ENCODE measurements at regions not wholly inside any gene's neighbourhood (a gene's known extent, or its start where the extent isn't known, plus 50 kb on each side); places are given as distances from the start of the nearest gene placed in this dataset.
A peak's percentile ranks its signal among the peaks of the same experiment; 100 is the strongest.
"Not testable (repeated sequence)": the region's sequence is repeated elsewhere in the genome, so short reads cannot be mapped to it uniquely, and the experiment has no call there.

DNA sequence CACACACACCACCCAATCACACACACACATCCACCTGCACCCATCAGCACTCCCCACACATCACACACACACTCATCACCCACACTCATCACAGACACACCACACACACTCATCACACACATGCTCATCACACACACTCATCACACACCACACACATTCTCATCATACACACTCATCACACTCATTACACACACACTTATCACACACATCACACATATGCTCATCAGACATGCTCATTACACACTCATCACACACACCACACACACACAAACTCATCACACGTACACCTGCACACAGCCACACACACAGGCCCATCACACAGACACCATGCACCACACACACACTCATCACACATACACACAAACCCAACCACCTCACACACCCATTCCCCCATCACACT is 107.5 kb upstream of the C14orf180 start:
- DNase-seq, result no peak

DNA sequence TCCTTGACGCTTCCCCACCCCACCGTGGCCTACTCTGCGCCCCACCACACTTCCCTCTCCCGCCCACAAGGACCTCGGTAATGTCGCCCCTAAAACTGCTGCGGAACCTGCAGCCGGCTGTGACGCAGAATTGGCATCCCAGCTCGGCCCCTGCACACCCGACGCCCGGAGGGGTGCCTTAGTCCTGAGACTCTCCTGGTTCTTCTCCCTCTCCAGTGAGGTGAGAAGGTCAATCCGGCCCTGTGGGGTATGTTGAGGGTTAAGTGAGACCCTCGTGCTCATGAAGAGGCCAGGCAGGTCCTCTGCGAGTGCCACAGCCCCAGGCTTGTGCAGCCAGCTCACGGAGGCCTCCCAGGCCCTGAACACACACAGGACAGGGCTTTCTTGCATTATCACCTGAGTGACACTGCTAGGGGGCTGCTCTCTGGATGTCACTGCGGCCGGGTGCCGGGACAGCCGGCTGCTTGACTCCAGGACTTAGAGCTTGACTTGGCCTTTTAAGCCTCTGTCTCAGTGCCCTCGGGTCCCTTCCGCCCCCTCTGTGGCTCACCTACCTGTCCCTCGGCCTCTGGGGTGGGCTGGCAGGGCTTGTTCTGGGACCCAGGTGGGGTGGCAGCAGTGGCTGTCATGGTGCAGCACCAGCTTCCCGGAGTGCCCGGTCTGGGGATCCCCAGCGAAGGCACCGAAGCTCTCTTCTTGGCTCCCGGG is 106.9 kb upstream of the C14orf180 start:
- DNase-seq, result no peak

- no peak for DNase-seq
Measured at GRCh38 chr14:104473244-104473565, 106.4 kb upstream of the C14orf180 start.

DNA sequence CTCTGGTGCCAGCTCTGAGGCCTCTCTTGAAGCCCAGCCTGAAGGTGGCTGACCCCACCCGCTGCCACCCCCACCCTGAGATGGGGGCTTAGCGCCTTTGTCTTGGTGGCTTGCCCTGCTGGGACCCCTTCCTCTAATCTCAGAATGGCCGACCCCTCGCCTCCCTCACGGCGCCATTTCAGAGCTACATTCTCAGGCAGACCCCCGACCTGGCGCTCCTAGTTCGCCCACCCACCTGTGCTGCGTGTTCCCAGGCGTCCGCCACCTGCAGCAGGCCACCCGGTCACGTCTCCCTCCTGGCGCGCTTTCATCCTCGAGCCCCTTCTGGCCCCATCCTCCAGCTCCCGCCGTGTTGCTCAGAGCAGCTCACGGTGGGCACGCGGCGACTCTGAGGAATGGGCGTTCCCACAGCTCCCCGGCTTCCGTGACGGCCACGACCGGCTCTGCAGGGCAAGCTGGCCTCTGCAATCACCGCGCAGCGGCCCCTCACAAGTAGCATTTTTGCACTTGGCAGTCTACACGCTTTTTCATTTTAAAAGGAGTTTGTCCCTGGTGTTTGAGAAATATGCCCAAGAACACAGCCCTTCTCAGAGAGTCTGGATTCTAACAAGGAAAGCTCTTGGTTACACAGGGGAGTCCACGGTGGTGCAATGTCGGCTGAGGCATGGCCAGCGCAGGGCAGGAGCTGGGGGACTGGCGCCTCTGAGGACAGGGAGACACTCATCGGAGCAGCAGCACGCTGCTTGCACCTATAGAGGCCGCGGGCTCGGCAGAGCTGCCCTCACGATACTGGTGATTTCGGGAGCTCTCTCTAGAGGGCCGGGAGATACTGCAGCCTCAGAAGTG is 105.7 kb upstream of the C14orf180 start:
- no peak for DNase-seq

DNA sequence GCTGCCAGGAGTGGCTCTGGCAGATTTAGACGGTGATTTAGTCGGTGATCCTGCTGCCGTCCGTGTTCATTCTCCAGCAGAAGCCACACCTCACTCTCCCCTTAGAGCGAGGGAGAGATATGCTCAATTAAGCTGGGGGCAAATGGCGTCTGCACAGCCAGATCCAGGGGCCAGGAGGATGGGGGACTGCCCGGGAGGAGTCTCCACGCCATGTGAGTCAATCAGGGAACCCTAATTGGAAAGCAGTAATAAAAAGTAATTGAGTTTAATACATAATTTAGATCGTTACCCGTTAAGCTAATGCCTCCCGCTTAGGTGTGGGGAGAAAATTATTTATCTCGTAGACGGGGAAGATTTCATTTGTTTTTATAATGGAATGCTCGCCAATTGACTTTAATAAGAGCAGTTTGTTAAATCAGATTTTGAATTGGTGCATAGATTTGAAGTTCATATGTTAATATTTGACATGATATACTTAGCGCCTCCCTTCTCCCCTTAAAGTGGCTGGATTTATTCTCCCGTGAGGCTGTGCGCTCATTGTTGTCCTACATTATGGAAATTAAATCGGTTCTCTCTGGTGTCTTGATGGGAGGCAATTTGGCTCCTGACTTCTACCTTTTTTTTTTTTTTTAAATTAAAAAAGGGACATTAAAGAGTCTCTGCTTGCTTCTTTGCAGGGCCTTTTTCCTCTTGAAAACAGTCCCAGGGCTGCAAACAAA is 104.9 kb upstream of the C14orf180 start:
- DNase-seq, result no peak

DNA sequence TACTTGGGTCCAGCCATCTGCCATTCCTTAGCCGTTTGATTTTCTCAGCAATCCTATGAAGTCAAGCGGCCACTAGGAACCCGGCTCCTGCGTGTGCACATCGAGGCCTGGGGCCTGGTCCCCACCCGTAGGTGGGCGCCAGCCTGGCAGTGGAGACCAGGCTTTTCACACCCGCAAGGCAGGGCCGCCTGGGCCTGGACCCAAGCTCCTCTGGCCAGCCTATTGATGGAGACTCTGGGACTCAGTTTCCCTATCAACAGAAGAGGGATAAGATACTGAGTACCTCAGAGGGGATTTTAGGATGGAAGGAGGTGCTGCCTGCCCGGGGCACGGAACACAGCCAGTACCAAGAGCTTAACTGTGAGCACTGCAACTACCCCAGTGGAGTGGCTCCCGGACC is 104.3 kb upstream of the C14orf180 start:
- no peak for DNase-seq

- DNase-seq, result no peak
Measured at GRCh38 chr14:104475802-104476201, 103.8 kb upstream of the C14orf180 start.

DNA sequence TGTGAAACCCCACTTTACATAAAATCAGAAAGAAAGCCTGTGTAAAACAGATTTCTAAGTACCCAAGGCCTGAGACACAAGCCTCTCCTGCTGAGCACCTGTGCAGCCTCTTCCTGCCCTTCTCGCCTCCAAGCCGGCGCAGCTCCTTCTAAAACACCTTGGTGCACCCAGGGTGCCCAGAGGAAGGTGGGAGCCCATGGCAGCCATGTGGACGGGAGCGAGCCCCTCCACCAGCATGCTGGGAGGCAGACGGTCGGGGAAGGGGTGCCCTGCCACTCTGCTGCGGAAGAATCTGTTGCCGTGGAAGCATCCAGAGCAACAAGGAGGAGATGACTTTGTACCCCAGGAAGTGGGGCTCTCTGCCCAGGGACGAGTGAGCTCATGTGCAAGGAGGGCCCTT is 103.1 kb upstream of the C14orf180 start:
- no peak for DNase-seq

DNA sequence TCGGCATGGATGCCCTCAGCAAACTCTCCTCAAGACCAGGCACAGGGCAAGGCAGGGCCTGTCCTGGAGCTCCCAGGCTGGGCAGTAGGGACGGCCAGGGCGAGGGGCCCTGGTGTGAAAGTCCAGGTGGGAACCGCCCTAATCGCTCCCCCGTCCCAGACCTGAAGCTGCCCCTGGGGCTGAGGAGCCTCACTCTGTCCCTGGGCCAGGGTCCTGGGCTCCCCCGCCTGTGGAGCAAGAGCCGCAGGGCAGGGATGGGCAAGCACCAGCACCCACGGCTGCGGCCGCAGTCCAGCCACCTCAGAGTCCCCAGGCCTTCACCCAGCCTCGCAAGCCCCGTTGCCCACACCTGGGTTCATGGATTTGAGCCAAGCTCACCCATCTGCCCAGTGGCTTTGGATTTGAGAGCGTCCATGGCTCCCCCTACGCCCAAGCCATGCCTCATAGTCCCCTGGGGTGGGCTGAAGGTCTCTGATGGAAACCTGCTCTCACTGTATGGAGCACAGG is 102.4 kb upstream of the C14orf180 start:
- DNase-seq, result no peak

DNA sequence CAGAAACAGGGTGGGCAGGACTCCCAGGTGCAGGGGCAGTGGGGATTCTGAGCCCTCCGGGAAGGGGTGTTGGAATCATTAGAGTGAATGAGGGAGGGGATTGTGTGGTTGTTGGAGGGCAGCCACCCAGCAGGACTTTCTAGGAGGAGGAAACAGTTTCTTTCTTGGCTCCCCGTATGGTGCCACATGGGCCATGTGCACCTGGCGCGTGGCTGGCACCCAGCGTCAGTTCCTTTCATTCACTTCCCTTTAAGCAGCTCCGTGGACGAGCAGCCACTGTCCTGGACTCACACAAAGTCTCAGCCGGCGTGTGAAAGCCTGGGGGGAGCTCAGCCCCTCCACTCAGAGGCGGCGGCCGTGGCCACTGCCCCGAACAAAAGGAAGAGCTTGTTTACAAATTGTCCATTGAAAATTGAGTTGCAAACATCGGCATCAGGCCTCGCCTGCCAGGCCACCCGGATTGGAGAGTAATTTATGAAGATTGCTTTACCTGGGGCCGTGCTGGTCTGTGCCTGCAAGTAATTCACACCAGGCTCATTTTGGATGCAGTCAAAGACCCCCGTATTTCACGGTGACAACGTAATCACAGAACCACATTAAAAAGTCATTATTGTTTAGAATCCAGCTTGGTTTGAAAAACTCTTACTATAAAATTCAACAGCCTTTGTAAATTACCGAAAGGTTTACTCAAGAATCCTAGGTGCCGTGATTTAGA is 101.7 kb upstream of the C14orf180 start:
- DNase-seq, result no peak

GRCh38 chr14:104478656-104479055 is 100.9 kb upstream of the C14orf180 start:
- DNase-seq, result peak; percentile 82

- DNase-seq, result no peak
Measured at GRCh38 chr14:104479901-104480300, 99.7 kb upstream of the C14orf180 start.

GRCh38 chr14:104481323-104481722 is 98.2 kb upstream of the C14orf180 start:
- no peak for DNase-seq

GRCh38 chr14:104482017-104482416 is 97.5 kb upstream of the C14orf180 start:
- not testable (repeated sequence) for DNase-seq

GRCh38 chr14:104486222-104486923 is 93.2 kb upstream of the C14orf180 start:
- no peak for DNase-seq

DNA sequence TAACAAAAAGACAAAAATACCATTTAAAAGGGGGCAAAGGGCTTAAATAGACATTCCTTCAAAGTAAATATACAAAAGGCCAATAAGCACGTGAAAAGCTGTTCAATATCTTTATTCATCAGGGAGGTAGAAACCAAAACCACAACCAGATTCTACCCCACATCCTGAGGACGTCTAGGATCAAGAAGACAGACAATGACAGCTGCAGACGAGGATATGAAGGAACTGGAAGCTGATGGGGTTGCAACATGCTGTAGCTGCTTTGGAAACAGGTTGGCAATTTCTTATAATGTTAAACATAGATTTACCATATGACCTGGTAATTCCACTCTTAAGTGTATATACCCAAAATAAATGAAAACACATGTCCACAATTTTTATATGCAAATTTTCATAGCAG is 85.1 kb upstream of the C14orf180 start:
- no peak for DNase-seq

GRCh38 chr14:104496095-104496494 is 83.5 kb upstream of the C14orf180 start:
- no peak for DNase-seq

- no peak for DNase-seq
Measured at GRCh38 chr14:104499784-104500760, 79.5 kb upstream of the C14orf180 start.

- DNase-seq, result no peak
Measured at GRCh38 chr14:104502060-104502459, 77.5 kb upstream of the C14orf180 start.

GRCh38 chr14:104503691-104504090 is 75.9 kb upstream of the C14orf180 start:
- no peak for DNase-seq

DNA sequence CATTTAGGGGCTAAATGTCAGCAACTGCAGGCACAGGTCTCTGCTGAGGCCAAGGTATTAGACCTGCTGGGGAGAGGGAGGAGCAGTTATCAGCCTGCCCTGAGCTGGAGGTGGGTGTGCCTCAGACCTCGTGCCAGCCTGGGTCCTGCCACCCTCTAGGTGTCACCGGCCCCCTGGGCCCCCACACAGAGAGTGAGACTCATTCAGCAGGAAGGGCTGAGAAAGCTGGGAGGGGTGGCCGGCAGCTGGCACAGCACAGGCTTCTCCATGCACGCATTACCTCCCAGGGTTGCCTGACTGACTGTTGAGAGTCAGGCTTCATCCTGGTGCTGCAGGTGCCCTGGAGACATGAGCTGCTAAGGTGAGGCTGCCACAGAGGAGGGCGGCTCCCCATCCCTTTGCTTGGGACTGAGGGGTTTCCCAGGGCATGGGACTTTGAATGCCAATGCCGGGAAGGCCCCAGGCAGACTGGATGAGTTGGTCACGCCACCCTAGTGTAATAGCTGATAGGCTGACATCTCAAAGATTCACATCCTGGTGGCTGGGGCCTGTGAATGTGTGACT is 75.3 kb upstream of the C14orf180 start:
- no peak for DNase-seq

Measured in NCI-H1694 (cell line).